ENCODE measurements at regions not wholly inside any gene's neighbourhood (a gene's known extent, or its start where the extent isn't known, plus 50 kb on each side); places are given as distances from the start of the nearest gene placed in this dataset.

GRCh38 chr11:19661827-19662226 is 50.8 kb upstream of the NAV2 start:
- DNase-seq, result no peak

DNA sequence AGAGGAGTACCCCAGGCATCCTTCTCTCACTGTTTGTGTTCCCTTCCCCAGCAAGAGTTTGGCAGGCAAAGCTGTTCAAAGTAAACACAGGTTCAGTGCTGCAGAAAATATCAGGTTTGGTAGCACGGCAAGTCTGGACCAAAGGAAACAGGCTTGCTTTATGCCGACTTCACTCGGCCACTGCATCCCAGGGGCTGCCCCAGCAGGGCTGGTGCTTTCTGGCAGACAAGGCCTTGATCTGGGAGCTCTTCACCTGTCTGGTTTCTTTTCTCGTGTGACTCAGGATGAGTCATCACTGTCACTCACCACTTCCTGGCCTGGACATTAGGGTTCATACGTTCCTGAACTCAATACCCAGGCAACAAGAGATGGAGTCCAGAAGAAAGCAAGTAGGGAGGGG is 52.6 kb upstream of the NAV2 start:
- peak; percentile 52 for DNase-seq

- no peak for DNase-seq
Observed at GRCh38 chr11:19659529-19659928, 53.1 kb upstream of the NAV2 start.

GRCh38 chr11:19658344-19658743 is 54.3 kb upstream of the NAV2 start:
- DNase-seq, result no peak

- DNase-seq, result no peak
Observed at GRCh38 chr11:19656140-19656541, 56.5 kb upstream of the NAV2 start.

DNA sequence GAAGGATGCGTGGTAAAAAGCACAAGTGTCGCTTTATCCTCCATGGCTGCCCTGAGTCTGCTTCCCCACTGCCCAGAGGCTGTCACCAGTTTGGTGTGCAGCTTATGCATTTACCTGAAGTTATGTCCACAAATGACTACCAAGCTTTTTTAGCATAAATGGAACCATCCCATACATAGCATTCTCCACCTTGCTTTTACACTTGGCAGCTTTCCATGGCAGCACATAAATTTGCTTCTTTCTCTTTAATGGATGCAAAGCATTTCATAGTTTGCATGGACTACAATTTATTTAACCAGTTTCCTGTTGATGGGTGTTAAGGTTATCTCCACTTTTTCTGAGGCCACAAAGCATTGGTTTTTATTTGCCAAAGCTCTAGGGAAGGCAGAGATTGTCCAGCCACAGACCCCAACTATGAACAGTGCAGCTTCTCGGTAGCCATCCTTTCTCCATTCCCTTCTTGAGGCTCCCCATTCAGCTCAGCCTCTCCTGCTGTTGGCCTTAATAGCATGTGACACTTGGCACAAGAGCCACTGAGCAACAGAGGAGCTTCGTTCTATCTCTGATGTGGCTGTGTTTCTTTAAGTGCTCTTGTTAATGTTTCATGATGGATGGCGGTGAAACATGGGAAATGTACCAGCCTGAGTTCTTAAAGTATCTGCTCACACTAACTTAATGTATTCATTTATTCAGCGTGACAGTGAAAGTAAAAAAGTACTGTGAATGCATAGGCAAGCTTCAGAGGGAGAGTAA is 59.8 kb upstream of the NAV2 start:
- no peak for DNase-seq

GRCh38 chr11:19651653-19652052 is 61.0 kb upstream of the NAV2 start:
- no peak for DNase-seq

GRCh38 chr11:19651028-19651427 is 61.6 kb upstream of the NAV2 start:
- DNase-seq, result no peak

DNA sequence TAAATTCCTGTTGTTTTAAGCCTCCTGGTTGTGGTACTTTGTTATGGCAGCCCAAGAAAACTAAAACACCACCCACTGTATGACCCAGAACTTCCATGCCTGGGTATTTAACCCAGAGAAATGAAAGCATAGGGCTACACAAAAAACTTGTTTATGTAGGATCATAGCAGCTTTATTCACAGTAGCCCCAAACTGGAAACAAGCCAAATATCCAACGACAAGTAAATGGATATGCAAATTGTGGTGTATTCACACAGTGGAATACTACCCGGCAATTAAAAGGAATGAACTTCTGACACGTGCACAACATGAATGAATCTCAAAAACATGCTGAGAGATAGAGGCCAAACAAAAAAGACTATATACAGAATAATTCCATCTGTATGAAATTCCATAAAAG is 62.2 kb upstream of the NAV2 start:
- no peak for DNase-seq

DNA sequence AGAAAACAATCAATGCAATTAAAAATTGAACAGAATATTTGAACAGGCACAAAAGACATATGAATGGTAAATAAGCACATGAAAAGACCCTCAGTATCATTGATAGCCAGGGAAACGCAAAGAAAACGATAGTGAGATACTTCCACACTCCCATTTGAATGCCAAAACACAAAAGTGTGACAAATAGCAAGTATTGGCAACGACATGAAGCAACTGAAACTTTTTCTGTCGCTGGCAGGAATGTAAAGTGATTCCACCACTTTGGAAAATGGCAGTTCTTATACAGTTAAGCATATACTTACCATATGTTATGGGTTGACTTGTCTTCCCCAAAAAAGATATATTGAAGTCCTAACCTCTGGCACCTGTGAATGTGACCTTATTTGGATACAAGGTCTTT is 62.9 kb upstream of the NAV2 start:
- DNase-seq, result no peak

DNA sequence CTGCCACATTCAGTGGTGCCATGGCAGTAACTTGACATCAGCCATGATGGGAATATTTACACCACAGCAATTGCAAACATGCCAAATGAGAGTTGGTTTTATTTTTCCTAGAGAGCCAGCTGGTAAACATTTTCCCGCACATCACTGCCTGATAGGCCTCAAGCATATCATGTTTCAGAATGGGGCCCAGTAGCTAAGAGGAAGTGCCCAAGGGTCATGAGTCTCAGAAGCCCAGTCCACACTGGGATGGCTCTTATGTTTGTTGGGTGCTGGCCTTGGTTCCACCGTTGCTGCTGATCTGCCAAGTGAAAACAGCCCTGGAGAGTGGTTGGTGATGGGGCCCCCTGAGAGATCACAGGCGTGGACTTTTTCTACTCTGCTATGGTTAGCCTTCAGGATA is 64.3 kb upstream of the NAV2 start:
- DNase-seq, result no peak

DNA sequence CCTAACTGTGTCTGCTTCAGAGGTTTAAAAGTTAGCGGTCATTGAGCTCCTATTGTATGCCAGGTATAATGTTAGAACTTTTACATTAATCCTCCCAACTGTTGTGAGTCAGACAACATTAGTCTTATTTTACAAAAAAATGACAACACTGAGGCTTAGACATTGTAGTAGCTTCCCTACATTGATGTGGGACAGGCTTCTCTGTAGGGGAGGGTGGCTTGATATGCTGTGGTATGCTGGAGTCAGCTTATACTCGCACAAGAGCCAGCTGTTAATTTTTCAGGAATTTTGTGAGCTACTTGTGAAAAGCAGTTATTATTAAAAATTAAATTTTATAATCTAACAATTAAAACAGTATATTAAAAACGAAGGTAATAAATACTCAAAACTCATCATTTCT is 64.8 kb upstream of the NAV2 start:
- DNase-seq, result no peak

DNA sequence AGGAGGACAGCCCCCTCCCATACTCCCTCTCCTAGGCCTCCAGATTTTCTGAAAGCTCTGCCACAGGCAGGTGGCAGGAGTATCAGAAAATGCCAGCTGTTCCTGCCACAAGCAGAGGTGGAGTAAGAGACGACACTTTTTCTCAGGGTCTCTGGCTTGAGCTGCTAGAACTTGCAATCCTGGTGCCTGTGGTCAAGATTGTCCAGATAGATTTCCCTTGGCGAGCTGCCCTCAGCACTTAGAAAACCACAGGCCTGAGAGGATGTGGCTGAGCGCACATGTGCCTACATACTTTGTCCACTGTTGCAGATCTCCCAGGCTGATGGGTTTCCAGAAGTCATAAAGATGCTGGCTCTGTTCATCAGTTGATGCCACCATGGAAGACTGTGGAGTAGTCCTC is 65.7 kb upstream of the NAV2 start:
- DNase-seq, result no peak

GRCh38 chr11:19646308-19646707 is 66.3 kb upstream of the NAV2 start:
- DNase-seq, result no peak

- no peak for DNase-seq
Observed at GRCh38 chr11:19644316-19644715, 68.3 kb upstream of the NAV2 start.

GRCh38 chr11:19642185-19643158 is 70.2 kb upstream of the NAV2 start:
- DNase-seq, result no peak

DNA sequence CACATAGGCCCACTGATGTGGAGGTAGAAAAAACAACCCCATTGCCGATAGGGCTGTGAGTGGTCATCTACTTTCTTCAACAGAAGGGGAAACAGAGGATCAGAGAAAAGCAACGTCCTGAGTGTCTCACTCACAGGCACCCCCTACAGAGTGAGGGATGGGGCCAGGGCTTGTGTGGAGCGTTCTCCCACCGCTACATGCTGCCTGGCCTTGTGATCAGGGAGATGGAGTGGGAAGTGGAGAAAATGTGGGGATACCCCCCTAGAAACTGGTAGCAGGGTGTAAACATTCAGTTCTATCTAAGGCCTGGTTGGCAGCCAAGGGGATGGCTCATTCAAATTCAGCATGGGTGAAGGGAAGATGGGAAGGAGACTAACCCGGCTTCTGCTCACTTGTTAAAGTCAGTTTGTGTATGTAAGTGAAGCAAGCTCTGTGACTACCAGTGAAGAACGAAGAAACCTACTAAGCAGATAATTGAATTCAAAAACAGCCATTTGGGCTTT is 73.0 kb upstream of the NAV2 start:
- no peak for DNase-seq

DNA sequence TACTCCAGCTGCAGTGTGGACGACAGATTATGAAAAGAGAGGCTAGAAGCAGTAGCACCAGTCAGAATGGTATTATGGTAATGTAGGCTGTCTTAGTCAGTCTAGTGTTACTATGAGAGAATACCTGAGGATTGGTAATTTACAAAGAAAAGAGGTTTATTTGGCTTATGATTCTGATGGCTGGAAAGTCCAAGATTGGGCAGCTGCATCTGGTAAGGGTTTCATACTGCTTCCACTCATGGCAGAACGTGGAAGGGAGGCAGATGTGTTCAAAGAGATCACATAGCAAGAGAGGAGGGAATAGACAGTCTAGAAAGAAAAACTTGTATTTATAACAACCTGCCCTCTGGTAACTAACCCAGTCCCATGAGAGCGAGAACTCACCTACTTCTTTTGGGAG is 77.3 kb upstream of the NAV2 start:
- no peak for DNase-seq

DNA sequence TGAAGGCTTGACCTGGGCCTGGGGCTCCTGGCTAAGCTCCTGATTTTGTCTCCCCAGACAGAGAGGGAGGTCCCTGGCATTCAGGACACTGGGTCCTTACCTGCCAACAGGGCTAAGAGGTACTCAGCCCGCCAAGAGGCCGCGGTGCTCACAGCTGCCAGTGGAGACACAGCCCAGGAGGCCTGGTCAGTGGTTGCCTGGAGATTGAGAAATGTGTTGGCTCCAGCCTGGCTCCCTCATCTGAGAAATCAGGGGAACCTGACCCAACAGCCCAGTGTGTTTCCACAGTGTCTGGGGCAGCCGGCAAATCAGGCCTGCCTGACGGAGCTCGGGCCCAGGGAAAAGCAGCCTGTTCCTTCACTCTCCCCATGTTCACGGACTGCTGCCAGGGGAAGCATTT is 79.4 kb upstream of the NAV2 start:
- DNase-seq, result no peak

- no peak for DNase-seq
Observed at GRCh38 chr11:19632499-19632834, 80.2 kb upstream of the NAV2 start.

DNA sequence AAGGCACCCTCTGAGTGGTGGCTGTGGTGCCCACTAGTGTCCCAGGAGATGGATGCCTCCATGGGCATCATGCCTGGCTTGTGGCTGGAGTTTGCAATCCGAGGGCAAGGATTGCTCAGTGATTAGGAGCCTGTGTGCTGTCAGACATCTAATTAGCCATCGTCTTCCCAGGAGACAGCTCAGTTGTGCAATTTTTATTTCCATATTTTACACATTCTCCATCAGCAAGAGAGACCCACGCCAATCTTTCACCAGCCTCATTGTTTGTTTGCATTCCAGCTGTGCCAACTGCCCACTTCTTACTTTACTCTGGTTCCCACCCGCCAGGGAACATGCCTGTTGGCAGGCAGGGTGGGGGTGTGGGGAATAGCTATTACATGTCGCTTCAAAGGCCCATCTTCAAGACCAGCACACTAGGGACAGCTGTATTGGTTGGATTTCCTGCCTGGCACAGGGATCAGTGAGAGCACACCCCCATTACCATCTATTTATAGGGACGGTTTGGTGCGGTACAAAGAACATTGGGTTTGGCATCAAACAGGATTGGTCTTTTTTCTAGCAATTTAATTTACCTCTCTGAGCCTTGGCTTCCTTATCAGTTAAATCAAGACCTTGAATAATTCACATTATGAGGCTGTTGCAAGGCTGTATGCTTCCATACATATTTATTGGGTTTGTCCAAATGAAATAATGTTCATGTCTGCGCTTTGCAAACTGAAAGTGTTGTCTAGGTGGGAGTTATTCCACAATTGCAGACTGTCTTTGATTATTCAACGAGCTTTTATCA is 80.7 kb upstream of the NAV2 start:
- no peak for DNase-seq

DNA sequence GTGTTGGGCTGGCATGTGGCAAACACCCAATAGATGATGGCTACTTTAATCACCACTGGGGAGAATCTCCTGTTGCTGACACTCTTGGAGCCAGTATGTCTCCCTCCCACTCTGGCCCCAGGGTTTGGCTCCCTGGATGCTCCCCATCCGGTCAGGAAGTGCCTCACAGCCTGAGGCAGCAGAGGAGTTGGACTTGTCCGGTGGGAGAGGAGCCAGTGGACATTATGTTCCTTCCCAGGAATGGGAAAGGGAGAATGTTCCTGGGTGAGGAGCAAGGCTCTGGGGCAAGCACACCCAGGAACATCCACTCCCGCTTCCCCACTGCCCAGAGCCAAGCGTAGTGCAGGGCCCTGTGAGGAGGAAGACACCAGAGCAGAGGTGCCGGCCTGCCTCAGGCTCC is 84.6 kb upstream of the NAV2 start:
- DNase-seq, result no peak

GRCh38 chr11:19627566-19627965 is 85.1 kb upstream of the NAV2 start:
- no peak for DNase-seq

Data from activated CD4-positive, alpha-beta T cell treated with anti-CD3 and anti-CD28 coated beads, Interleukin-2, Interleukin-6, amounts not matched to agents 100 ng/mL and 50 ng/mL, durations not matched to agents 16 hours and 8 hours (primary cell).